SK-N-DZ (cell line): ENCODE measurements at regions not wholly inside any gene's neighbourhood (a gene's known extent, or its start where the extent isn't known, plus 50 kb on each side); places are given as distances from the start of the nearest gene placed in this dataset.

Source experiments
- DNase-seq: peaks from one replicate; pipeline ENCODE4 v3.0.0-alpha.2; 2015; ENCODE audit warnings: low spot score

DNA sequence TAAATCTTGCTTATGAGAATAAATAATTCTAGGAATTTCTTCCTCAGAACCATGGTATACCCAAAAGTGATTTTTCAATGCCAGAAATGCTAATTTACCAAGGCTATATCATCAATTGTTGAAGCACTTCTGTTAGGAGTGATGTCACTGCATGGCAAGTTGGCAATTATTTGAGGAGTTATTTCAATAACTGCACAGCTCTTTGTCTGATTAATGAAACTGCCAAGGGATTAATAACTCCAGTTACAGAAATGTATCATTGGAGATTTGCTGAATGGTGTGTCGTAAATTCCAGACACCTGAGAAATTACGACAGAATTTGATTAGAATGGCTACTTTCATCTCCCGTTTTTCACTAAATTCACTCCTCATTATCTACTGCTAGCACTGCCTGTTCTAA lies 182.6 kb upstream of the TYRP1 start:
- no peak for DNase-seq

DNA sequence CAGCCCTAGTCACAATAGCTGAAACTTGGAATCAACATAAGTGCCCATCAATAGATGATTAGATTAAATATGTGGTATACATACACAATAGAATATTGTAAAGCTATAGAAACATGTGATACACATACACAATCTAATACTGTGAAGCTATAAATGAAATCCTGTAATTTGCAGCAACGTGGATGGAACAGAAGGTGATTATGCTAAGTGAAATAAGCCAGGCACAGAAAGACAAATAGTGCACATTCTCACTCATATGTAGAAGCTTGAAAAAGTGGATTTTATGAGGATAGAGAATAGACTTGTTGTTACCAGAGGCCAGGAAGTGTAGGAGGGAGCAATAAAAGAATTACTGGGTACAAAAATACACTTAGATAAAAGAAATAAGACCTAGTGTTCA lies 181.5 kb upstream of the TYRP1 start:
- no peak for DNase-seq

DNA sequence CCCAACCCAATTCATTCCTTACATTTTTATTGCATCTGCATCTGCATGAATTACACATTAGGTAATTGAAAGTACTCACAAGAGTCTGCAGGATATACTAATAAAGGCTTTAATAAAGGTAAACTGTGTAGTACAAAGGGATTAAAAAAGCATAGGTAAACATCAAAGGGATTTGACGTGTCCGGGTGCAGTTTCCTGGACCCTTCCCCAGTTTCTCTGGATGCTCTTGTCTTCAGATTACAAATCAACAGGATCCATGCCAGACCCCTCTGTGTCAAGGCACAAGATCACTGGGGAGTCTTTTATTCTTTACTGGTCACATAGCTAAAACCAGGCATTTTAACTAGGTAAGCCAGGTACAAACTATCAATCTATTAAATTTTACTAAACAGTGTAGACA lies 177.2 kb upstream of the TYRP1 start:
- peak; percentile 43 for DNase-seq

DNA sequence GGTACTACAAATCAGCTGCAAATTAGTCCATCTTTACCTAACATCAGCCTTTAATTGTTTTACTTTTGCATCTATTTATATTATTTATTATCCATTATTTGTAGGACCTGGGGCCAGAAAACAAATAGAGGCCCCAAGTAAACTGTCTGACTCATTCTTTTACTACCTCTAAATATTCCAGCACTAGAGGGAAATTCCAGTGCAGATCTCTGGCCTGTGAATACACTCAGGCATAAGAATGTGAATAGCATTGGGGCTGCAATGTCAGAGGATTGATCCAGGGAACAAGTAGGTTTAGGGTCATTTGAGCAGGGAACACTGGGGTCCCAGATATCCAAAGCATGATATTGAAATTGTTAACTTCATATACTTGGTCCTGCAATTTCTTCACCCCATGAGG lies 176.6 kb upstream of the TYRP1 start:
- DNase-seq, result no peak

DNA sequence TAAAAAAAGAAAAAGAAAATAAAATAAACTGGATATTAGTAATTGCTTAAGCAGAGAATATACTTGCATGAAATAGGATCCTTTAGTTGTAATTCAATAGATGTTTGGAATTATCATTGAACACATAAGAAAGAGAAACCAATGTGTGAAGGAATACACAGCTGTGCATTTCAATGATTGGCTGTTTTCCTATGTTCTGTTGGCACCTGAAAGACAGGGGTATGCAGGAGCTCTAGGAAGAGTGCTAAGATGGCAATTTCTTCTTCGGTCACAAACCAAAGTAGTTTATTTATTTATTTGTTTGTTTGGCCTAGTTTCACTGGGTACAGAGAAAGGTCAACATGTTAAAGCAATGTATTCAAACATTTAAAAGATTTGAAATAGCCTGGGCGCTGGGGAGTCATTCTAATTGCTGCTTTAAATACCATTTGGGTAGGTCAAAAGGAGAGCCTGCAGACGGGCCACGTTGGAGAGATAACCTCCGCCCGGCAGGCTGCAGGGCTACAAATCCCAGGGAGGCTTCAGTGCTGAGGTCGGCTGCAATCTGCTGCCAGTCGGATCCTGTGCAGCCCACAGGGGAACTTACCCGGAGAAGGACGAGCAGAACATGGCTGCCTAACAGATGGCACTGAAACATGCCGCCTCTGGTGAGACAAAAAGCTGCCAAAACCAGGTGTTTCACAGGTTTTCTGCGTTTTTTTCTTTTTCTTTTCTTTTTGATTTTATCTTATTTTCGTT lies 154.2 kb upstream of the TYRP1 start:
- no peak for DNase-seq

DNA sequence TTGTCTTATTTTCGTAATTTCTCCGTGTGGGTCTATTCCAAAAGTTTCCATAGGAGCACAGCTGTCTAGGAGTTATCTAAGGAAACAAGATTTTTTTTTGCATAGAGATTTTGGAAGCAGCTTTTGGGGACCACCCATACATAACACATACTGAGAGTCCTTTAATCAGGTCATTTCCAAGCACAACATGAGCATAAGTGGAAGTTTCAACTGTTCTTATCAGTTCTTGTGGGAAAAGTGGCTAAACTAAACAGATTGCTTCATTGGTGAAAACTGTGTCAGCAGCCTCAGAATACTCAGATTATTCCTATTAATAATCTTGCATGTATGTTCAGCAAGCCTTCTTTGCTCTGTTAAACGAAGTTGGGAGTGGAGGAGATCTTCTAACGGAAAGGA lies 153.6 kb upstream of the TYRP1 start:
- DNase-seq, result no peak

DNA sequence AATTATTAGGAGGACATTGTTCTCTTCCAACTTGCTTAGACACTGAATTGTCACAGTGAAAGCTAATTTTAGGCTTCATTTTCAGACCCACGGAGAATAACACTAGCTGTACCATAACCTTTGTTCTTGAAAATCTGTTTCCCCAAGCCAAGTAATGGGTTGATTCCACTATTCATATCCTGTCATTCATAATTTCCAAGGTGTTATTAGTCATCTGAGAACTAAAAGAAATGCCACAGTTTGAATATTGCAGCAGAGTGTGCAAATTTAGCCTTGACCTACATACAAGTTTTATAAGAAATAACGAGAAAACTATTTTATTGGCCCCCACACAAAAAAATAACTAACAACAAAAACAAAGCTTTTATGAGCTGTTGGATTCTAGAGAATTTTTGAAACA lies 148.5 kb upstream of the TYRP1 start:
- no peak for DNase-seq

DNA sequence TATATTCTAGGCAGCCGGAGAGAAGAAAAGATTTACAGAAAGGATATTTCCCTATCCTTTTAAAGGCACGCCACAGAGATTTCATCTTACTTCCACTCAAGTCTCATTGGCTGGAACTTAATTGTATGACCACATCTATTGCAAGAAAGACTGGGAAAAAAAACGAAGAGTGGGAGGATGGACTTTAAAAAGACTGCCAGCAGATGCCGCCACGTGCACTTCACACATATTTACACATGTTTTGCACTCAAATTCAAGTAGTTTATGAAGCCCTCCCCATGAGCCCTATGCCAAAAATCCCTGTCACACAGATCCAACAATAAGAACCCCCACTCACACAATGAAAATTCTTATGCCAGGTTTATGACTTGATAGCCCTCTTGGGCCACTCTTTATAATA lies 138.5 kb upstream of the TYRP1 start:
- DNase-seq, result no peak

DNA sequence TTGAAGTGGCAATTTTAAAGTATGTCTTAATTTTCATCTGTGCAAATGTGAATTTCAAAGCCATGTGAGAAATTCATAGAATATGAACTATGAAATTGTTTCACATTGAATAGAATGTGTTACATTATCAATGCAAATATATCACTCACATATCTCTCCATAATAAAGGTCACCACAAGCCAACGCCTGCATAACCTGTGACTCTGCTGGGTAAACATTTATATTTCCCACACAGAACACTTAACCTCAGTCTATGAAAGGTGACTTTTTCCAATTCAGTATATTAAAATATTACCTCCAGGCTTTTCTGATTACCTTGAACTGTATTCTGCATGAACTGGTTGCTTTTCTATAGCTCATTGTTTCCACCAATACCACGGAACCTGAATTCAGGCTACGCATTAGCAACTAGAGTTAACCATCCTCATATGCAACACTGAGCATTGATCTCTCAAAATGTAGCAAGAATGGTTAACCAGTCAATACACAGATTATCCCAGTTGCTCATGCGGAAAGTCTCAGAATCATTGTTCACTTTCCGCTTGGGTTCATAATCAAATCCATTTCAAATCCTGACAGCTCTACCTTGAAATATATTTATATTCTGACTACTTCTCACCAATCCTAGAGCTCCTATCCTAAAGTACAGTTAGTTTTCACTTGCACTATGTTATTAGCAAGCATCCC lies 126.6 kb upstream of the TYRP1 start:
- no peak for DNase-seq

DNA sequence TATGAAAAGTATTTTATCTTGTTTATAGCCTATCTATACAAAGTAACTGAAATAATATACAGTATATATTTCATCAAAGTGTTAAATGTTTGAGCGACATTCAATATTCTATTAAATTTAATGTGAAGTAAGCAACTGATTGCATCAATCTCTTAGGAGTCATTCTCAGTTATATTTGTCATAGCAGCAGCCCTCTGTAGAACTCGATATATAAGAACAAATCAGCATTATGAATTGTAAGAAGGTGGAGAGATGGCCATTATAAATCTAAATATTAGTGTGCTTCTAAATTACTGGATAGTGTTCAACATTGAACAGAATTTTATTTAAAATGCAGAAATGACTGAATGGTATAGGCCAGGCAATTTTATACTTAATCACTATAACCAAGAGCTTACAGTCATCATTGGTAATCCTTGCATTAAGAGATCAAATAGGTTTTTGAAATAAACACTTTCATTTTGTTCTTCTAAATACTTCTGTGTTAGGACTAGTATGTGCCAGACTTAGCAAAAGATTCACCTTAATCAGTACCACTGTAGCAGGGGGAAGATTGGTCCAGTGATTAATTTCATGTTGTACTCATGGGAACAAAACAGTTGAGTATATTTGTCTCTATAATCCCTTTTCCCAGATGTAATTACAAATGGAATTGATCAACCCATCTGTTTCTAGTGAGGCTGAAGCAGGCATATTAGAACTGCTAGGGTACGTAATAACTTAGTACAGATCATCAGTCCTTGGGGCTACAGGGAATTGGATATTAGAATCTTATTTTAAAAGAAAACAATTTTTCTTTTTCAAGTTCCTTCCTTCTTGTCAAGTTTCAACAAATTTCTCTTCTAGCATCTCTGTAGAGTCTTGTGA lies 108.3 kb upstream of the TYRP1 start:
- no peak for DNase-seq

DNA sequence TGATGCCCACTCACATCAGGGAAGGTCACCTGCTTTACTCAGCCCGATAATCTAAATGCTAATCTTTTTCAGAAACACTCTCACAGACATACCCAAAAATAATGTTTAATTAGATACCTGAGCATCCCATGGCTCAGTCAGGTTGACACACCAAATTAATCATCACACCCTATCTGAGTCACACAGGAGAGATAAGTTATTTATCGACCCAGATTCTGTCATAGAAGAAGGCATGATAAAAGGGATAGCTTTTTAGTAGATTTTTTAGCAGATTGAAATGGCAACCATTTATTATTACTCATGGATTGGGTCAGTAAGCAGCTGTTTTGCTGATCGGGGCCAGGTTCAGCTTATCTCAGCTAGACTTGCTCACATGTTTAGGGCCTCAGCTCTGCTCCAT lies 97.8 kb upstream of the TYRP1 start:
- no peak for DNase-seq

DNA sequence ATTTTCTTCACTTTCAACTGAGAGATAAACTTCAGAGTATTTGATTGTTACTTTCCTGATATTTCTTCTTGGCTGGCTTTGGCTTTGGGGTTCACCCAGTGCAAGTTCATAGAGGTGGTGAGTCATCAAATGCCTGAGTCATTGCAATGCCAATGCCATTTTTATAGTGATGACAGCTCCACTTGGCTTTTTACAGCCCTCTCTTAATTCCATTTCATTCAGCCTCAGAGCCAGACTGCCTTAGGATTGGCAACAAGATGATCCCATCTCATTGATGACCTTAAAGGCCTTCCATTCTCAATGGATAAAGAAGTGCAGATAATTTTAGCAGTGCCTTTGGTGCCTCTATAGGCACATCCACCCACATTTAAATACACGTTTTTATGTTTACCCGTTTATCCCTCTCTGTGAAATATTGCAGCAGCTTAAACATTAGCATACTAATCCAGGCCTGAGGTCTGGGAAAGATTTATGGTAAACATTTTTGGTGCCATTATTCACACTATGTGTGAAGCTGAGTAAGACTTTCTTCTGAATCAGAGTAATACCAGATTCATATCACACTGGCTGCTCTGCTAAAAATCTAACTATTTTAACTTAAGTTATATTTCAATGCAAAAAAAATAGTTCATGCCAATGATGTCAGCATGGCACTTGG lies 88.9 kb upstream of the TYRP1 start:
- no peak for DNase-seq

DNA sequence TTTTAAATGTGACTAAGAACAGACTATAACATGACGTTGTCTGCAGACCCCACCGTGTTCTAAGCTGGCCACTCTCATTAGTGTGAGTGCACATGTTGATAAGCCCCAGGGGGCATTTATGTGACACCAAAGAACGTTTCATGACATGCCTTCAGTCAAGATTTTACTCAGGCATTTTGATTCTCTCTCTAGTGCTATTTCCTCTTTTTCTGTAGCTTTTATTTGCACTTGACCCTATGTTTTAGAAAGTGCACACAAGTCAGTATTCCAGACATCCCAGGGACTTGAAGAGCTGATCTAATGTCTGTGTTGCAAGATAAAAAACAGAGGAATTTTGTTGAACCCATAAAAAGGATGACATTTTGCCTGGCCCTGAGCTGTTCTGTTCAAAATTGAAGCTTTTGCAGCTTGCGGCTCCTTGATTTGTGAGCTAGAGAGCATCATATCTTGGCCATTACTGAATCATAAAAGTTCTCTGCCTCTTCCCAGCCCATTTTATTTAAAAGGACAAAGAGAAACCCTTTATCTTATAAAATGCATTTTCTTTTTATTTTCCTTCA lies 80.9 kb upstream of the TYRP1 start:
- DNase-seq, result no peak

DNA sequence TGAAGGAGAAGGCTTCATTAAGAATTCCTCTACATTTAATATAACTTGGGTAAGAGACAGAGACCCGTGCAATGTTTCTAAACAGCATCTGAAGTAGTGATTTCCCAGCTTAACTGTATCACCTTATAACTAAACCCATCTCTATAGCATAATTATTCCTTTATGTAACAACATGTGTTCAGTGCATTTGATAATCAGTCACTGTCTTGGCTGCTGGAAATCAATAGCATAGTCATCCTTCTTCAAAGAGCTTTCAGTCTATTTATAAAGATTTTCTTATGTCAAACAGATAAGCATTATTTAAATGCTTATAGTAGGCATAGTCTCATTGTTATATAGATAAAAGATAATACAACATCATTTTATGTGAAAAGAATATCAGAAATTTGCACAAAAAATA lies 80.1 kb upstream of the TYRP1 start:
- DNase-seq, result no peak

DNA sequence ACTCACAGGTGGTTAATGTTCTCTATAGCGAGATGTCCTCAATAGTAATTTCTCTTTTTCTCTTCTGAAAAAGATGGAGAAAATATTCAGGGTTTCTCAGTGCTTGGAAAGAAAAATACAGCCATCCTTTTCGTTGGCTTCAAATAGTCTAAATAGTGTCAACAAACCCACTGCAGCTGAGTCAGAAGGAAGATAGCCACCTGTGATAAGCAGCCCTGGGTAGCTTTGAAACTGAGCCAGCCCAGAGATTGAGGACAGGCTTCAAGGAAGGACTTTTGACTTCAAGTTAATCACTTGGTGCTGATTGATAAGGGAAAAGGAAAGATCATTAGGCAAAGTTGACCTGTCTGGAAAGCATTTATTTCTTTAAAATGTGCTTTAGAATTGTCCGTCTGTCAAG lies 78.7 kb upstream of the TYRP1 start:
- DNase-seq, result no peak

DNA sequence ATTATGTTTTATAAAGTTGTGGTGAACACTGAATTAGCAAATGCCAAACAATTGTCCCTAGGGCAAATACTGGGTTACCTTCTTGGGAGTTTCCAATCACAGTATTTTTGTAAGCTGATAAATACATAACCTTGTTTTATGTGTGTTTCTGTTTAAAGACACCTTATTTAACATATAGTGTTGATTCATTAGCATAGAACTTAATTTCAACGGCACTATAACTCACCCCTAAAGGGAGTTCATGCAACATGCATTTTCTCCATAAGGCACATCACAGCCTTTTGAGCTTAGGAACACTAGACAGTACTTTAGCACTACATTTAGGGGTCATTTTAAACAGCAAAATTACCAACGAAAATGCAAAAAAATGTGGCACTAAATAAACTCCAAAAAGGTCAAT lies 74.2 kb upstream of the TYRP1 start:
- DNase-seq, result no peak

DNA sequence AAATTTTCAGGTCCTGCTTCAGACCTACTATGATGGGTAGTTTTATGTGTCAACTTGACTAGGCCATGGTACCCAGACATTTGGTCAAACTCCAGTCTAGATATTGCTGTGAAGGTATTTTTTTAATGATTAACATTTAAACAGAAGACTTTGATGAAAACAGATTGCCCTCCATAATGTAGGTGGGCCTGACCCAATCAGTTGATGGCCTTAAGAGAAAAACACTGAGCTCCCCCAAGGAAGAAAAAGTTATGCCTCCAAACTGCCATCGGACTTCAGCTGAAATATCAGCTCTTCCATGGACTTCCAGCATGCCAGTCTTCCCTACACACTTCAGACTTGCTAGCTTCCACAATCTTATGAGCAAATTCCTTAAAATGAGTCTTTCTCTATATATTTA lies 67.3 kb upstream of the TYRP1 start:
- no peak for DNase-seq

DNA sequence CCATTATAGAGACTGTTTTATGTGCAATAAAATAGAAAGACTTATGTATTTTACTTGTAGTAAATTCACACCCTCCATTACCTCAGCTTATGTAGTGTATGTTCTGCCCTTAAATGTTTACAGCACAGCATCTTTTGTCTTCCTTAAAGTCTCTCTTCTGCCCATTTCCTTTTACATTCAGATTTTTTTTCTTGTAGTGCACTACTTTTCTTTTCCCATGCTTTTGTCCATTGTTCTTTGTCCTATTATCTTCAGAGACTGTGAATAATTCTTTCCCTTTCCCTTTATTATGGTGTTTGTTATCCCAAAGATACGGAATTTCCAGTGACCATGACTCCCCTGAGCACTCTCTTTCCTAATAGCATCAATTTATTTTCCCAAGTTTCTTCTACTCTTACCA lies 66.1 kb upstream of the TYRP1 start:
- DNase-seq, result no peak

DNA sequence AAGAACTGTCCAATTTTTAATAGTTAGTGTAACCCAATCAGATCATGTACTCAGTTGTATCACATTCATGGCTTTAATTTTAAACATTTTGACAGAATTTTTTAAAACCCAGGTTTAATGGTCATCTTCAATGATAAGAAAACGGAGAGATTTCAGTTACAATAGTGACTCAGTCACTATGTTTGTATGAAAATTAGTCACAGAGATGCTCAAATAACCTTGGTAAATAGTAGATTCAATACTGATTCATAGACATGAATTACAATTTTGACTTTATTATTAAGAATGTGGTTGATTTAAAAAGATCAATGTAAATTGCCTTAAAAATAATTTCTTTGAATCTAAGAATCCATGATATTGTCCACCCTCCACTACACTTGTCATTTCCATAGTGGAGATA lies 64.6 kb upstream of the TYRP1 start:
- no peak for DNase-seq

DNA sequence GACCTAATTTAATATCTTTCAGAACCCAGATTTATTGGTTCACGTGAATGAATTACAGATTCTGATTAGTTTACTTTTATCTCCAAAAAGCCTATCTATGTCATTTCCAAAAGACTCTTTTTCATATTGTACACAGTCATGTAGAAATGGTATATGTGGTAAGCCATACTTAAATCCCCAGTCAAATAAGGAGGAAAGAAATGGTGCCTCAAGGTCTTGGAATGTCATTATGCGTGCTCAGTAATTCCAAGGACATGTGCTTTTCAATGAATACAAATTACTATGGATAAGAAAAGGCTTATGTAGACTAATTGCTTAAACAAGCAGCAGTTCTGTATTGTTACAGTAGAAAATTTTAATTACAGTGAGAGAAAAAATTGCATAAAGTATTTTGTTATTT lies 64.1 kb upstream of the TYRP1 start:
- no peak for DNase-seq

DNA sequence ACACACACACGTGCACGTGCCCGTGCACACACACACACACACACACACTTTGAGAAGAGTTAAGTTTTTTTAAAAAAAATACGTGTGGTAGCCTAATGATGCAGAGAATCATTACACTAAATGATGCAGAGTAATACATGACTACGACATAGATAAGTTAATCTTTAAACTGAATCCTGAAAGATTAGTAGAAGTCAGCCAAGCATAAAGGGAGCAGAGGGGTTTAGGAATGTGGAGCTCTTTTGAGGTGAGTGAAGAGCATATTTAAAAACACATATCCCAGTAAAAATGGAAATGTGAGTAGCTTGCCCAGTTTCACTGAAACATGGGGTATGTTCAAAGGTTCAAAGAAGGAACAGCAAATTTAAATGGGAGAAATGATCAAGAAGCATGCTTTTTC lies 61.3 kb upstream of the TYRP1 start:
- DNase-seq, result no peak
